Endothelial cell of umbilical vein (primary cell): ENCODE measurements at regions not wholly inside any gene's neighbourhood (a gene's known extent, or its start where the extent isn't known, plus 50 kb on each side); places are given as distances from the start of the nearest gene placed in this dataset.

Source experiments
- BruUV-seq: library from RNA; stranded (reverse); fragments of 400-500 nt; replicated peaks from 2 replicates; lab custom pipeline; 2021; lab: Mats Ljungman, UMichigan
- CTCF ChIA-PET: fragments of 300-600, 350-600 bp; sonication (Branson Sonifier 250); formaldehyde crosslinking; loops from one replicate; lab custom pipeline; 2021; ENCODE audit warnings: antibody characterized with exemption, inconsistent platforms; lab: Charles Lee
- POLR2A ChIA-PET: fragments of 300-600, 350-600 bp; sonication (Branson Sonifier 250); formaldehyde crosslinking; loops from one replicate; lab custom pipeline; 2021; ENCODE audit warnings: antibody characterized with exemption, inconsistent platforms; lab: Charles Lee
- DNase-seq: peaks from one replicate; pipeline ENCODE4 v3.0.0-alpha.2; 2011; ENCODE audit warnings: low read depth, low spot score
- FAIRE-seq: peaks from 2 replicates; lab custom pipeline; 2011; peaks lifted over from hg19 to GRCh38; lab: Jason Lieb, UNC
- H2AFZ ChIP-seq: 2 replicates; pipeline ENCODE4 v1.6.0; 2012; ENCODE audit warnings: low read depth, low read length, control low read depth, inconsistent platforms
- H3K27ac ChIP-seq: 2 replicates; pipeline ENCODE4 v1.5.1; 2011; ENCODE audit warnings: low read depth, mild to moderate bottlenecking, control low read depth, low read length, moderate library complexity; ENCODE audit not compliant: insufficient read depth
- H3K27me3 ChIP-seq, 2 experiments: 2 replicates each; pipeline versions ENCODE4 v1.6.0 to v1.6.1; 2011; ENCODE audit warnings: low read length in 2 of 2, mixed read lengths in 1 of 2; ENCODE audit not compliant: control insufficient read depth in 2 of 2, insufficient read depth in 2 of 2
- H3K36me3 ChIP-seq, 2 experiments: 2 replicates in 1 of 2; 3 replicates in 1 of 2; pipeline ENCODE4 v1.5.1; 2011; ENCODE audit warnings: low read length in 2 of 2, mild to moderate bottlenecking in 1 of 2, moderate library complexity in 1 of 2; ENCODE audit not compliant: control insufficient read depth in 2 of 2, insufficient read depth in 2 of 2; ENCODE audit errors: extremely low read depth in 1 of 2
- H3K4me1 ChIP-seq: 3 replicates; pipeline ENCODE4 v1.5.1; 2011; ENCODE audit warnings: mild to moderate bottlenecking, low read length; ENCODE audit not compliant: control insufficient read depth, insufficient read depth; ENCODE audit errors: extremely low read depth
- H3K4me2 ChIP-seq: 2 replicates; pipeline ENCODE4 v1.6.1; 2011; ENCODE audit warnings: low read length, control low read depth, mixed read lengths; ENCODE audit not compliant: insufficient read depth
- H3K4me3 ChIP-seq, 3 experiments: fragments of 200-600 bp in 1 of 3; sonication (generic), shearing (Covaris generic) in 1 of 3; replicated peaks in 1 of 3; 2 replicates each; pipeline ENCODE4 v1.5.1; 2011 to 2016; ENCODE audit warnings: control low read depth in 3 of 3, low read length in 3 of 3, mild to moderate bottlenecking in 2 of 3, inconsistent platforms in 1 of 3, low read depth in 1 of 3, moderate library complexity in 1 of 3; ENCODE audit not compliant: insufficient read depth in 1 of 3
- H3K79me2 ChIP-seq: 2 replicates; pipeline ENCODE4 v1.6.0; 2012; ENCODE audit warnings: low read length, inconsistent platforms; ENCODE audit not compliant: control insufficient read depth, insufficient read depth
- H3K9ac ChIP-seq: replicated peaks from 2 replicates; pipeline ENCODE3; 2011; ENCODE audit warnings: low read length, control low read depth; ENCODE audit not compliant: insufficient read depth; ENCODE audit errors: extremely low read depth
- H3K9me1 ChIP-seq: replicated peaks from 3 replicates; pipeline ENCODE4 v1.6.0; 2011; ENCODE audit warnings: mild to moderate bottlenecking, low read length; ENCODE audit not compliant: control insufficient read depth, insufficient read depth; ENCODE audit errors: extremely low read depth
- H3K9me3 ChIP-seq: replicated peaks from 2 replicates; pipeline ENCODE4 v1.5.1; 2012; ENCODE audit warnings: low read length, inconsistent platforms; ENCODE audit not compliant: control insufficient read depth, insufficient read depth
- H4K20me1 ChIP-seq: replicated peaks from 2 replicates; pipeline ENCODE3; 2011; ENCODE audit warnings: mild to moderate bottlenecking, low read length; ENCODE audit not compliant: control insufficient read depth, insufficient read depth; ENCODE audit errors: extremely low read depth
- EZH2 ChIP-seq: IDR thresholded peaks from 2 replicates; pipeline ENCODE4 v1.6.1; 2012; ENCODE audit warnings: borderline replicate concordance, low read depth, mild to moderate bottlenecking, moderate library complexity, low read length, inconsistent platforms; ENCODE audit not compliant: severe bottlenecking
- FOS ChIP-seq: IDR thresholded peaks from 2 replicates; pipeline ENCODE4 v1.6.1; 2011; ENCODE audit warnings: mild to moderate bottlenecking, low read length, moderate library complexity, borderline replicate concordance; ENCODE audit not compliant: insufficient read depth
- GATA2 ChIP-seq: IDR thresholded peaks from 2 replicates; pipeline ENCODE4 v1.7.0; 2011; ENCODE audit warnings: low read depth, mild to moderate bottlenecking, moderate library complexity, mixed read lengths, low read length; ENCODE audit not compliant: insufficient read length, insufficient read depth
- JUN ChIP-seq: IDR thresholded peaks from 2 replicates; pipeline ENCODE4 v1.6.1; 2011; ENCODE audit warnings: borderline replicate concordance, low read depth; ENCODE audit not compliant: insufficient read length, insufficient read depth
- MYC ChIP-seq: IDR thresholded peaks from one replicate; pipeline ENCODE4 v1.6.1; 2011; ENCODE audit warnings: mild to moderate bottlenecking, low read depth, low read length
- POLR2A ChIP-seq: IDR thresholded peaks from 2 replicates; pipeline ENCODE4 v1.6.1; 2012; ENCODE audit warnings: low read depth, mild to moderate bottlenecking, control low read depth, low read length
- POLR2AphosphoS5 ChIP-seq: IDR thresholded peaks from 2 replicates; pipeline ENCODE4 v1.6.1; 2012; ENCODE audit warnings: low read depth, mild to moderate bottlenecking, control low read depth, low read length, moderate library complexity; ENCODE audit not compliant: insufficient read depth
- dilution Hi-C: fragments of 300-500 bp; cut with MboI; formaldehyde crosslinking; loops from one replicate; pipeline ENCODE4 v1.15.0; 2019; ENCODE audit warnings: low sequenced_read_pairs; ENCODE audit not compliant: extremely low pct_ligation_motif_present
- intact Hi-C: fragments of 100-400 bp; cut with micrococcal nuclease; formaldehyde crosslinking; loops from one replicate; pipeline ENCODE4 v1.10.0; 2022
- TF ChIP-seq, protein P1 (sequence below): IDR thresholded peaks from 2 replicates; pipeline ENCODE4 v1.6.1; 2011; ENCODE audit not compliant: insufficient read depth, insufficient read length
- TF ChIP-seq, protein P2 (sequence below), 2 donors: IDR thresholded peaks; 1 replicate in 1 of 2; 2 replicates in 1 of 2; pipeline ENCODE4 v1.5.1; 2011; ENCODE audit warnings: low read length in 2 of 2, mild to moderate bottlenecking in 2 of 2, moderate library complexity in 2 of 2, control low read depth in 1 of 2, inconsistent platforms in 1 of 2, low read depth in 1 of 2; ENCODE audit not compliant: insufficient read depth in 1 of 2; ENCODE audit errors: extremely low read depth in 1 of 2

DNA sequence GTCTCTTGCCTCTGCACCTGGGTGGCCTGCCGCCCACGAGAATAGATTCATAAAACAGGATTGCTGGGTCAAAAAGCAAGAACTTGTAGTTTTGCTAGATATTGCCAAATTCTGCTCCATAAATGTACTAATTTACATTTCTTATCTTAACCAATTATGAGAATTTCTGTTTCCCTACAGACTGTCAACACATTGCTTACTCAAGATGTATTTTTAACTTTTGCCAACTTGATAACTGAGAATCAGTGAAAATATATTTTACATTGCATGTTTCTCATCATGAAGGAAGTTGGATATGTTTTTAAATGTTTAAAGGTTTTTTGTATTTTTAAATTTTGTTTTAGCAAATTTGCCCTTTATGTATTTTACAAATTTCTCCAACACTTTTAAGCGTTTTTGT is 664.8 kb downstream of the MMUT start:
- Histone ChIP-seq H3K79me2 (no peaks in the 10 kb centered on the region), H3K36me3 (no peaks in the 10 kb centered on the region), H3K27ac (no peak overlapping the region), H3K4me1 (no peaks in the 10 kb centered on the region), H3K9ac (no peak overlapping the region), H3K27me3 (no peaks in the 10 kb centered on the region), H2AFZ (no peak overlapping the region), H3K4me2 (no peak overlapping the region), H4K20me1 (no peaks in the 10 kb centered on the region), H3K4me3 (no peak overlapping the region), H3K9me1 (no peaks in the 10 kb centered on the region), H3K9me3 (no peaks in the 10 kb centered on the region)
- no peak for FAIRE-seq
- ChIA-PET CTCF (no interaction called here), POLR2A (no interaction called here)
- no peak for TF ChIP-seq EZH2
- no peak for TF ChIP-seq POLR2A
- TF ChIP-seq, protein P1, sequence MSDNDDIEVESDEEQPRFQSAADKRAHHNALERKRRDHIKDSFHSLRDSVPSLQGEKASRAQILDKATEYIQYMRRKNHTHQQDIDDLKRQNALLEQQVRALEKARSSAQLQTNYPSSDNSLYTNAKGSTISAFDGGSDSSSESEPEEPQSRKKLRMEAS, result no peak
- no peak for TF ChIP-seq FOS
- TF ChIP-seq JUN, result no peak
- no peak for TF ChIP-seq MYC
- TF ChIP-seq GATA2, result no peak
- no peak for TF ChIP-seq POLR2AphosphoS5
- TF ChIP-seq, protein P2, sequence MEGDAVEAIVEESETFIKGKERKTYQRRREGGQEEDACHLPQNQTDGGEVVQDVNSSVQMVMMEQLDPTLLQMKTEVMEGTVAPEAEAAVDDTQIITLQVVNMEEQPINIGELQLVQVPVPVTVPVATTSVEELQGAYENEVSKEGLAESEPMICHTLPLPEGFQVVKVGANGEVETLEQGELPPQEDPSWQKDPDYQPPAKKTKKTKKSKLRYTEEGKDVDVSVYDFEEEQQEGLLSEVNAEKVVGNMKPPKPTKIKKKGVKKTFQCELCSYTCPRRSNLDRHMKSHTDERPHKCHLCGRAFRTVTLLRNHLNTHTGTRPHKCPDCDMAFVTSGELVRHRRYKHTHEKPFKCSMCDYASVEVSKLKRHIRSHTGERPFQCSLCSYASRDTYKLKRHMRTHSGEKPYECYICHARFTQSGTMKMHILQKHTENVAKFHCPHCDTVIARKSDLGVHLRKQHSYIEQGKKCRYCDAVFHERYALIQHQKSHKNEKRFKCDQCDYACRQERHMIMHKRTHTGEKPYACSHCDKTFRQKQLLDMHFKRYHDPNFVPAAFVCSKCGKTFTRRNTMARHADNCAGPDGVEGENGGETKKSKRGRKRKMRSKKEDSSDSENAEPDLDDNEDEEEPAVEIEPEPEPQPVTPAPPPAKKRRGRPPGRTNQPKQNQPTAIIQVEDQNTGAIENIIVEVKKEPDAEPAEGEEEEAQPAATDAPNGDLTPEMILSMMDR (IDR thresholded peaks at IDR 0.05; ENCODE audit: extremely low read depth in 1 of 2, insufficient read depth in 1 of 2, low read depth in 1 of 2, low read length in 2 of 2), result no peak
- intact Hi-C loops (no loop called here), dilution Hi-C loops (no loop called here)
- no peak for DNase-seq
- no TSS peak for BruUV-seq
